ENCODE measurements at regions not wholly inside any gene's neighbourhood (a gene's known extent, or its start where the extent isn't known, plus 50 kb on each side); places are given as distances from the start of the nearest gene placed in this dataset.

- TF ChIP-seq POLR2A (IDR thresholded peaks at IDR 0.05; ENCODE audit: low read depth, low read length): no peak
- DNase-seq (ENCODE audit: insufficient read length, low spot score) (no peak), FAIRE-seq (no peak)
Observed at GRCh38 chr20:23268792-23269354, 81.7 kb upstream of the NXT1 start.

- FAIRE-seq (no peak), DNase-seq (ENCODE audit: insufficient read length, low spot score) (no peak)
- no peak for TF ChIP-seq POLR2A (IDR thresholded peaks at IDR 0.05; ENCODE audit: low read depth, low read length)
Observed at GRCh38 chr20:23267909-23268308, 82.7 kb upstream of the NXT1 start.

- FAIRE-seq (no peak), DNase-seq (ENCODE audit: insufficient read length, low spot score) (no peak)
- no peak for TF ChIP-seq POLR2A (IDR thresholded peaks at IDR 0.05; ENCODE audit: low read depth, low read length)
Observed at GRCh38 chr20:23266530-23267398, 83.8 kb upstream of the NXT1 start.

GRCh38 chr20:23265226-23265625 is 85.4 kb upstream of the NXT1 start:
- DNase-seq (ENCODE audit: insufficient read length, low spot score) (no peak), FAIRE-seq (no peak)
- no peak for TF ChIP-seq POLR2A (IDR thresholded peaks at IDR 0.05; ENCODE audit: low read depth, low read length)

GRCh38 chr20:23264545-23264944 is 86.0 kb upstream of the NXT1 start:
- no peak for FAIRE-seq
- no peak for TF ChIP-seq POLR2A (IDR thresholded peaks at IDR 0.05; ENCODE audit: low read depth, low read length)
- no peak for DNase-seq (ENCODE audit: insufficient read length, low spot score)

- TF ChIP-seq POLR2A (IDR thresholded peaks at IDR 0.05; ENCODE audit: low read depth, low read length): no peak
- no peak for FAIRE-seq
- no peak for DNase-seq (ENCODE audit: insufficient read length, low spot score)
Observed at GRCh38 chr20:23260181-23260840, 90.3 kb upstream of the NXT1 start.

- no peak for TF ChIP-seq POLR2A (IDR thresholded peaks at IDR 0.05; ENCODE audit: low read depth, low read length)
- DNase-seq (ENCODE audit: insufficient read length, low spot score) (no peak), FAIRE-seq (no peak)
Observed at GRCh38 chr20:23258747-23259121, 91.9 kb upstream of the NXT1 start.

GRCh38 chr20:23257848-23258746 is 92.5 kb upstream of the NXT1 start:
- peak; percentile 67 for FAIRE-seq
- DNase-seq (ENCODE audit: insufficient read length, low spot score): peak; percentile 76
- no peak for TF ChIP-seq POLR2A (IDR thresholded peaks at IDR 0.05; ENCODE audit: low read depth, low read length)

- FAIRE-seq: no peak
- no peak for TF ChIP-seq POLR2A (IDR thresholded peaks at IDR 0.05; ENCODE audit: low read depth, low read length)
- DNase-seq (ENCODE audit: insufficient read length, low spot score): peak; percentile 8
Observed at GRCh38 chr20:23257106-23257761, 93.4 kb upstream of the NXT1 start.

- TF ChIP-seq POLR2A (IDR thresholded peaks at IDR 0.05; ENCODE audit: low read depth, low read length): no peak
- no peak for DNase-seq (ENCODE audit: insufficient read length, low spot score)
- FAIRE-seq: no peak
Observed at GRCh38 chr20:23255716-23256385, 94.7 kb upstream of the NXT1 start.

- no peak for DNase-seq (ENCODE audit: insufficient read length, low spot score)
- TF ChIP-seq POLR2A (IDR thresholded peaks at IDR 0.05; ENCODE audit: low read depth, low read length): no peak
- FAIRE-seq: no peak
Observed at GRCh38 chr20:23255106-23255505, 95.5 kb upstream of the NXT1 start.

- DNase-seq (ENCODE audit: insufficient read length, low spot score) (no peak), FAIRE-seq (no peak)
- no peak for TF ChIP-seq POLR2A (IDR thresholded peaks at IDR 0.05; ENCODE audit: low read depth, low read length)
Observed at GRCh38 chr20:23254505-23254904, 96.1 kb upstream of the NXT1 start.

- DNase-seq (ENCODE audit: insufficient read length, low spot score): no peak
- no peak for FAIRE-seq
- no peak for TF ChIP-seq POLR2A (IDR thresholded peaks at IDR 0.05; ENCODE audit: low read depth, low read length)
Observed at GRCh38 chr20:23254034-23254433, 96.6 kb upstream of the NXT1 start.
